ENCODE measurements at regions not wholly inside any gene's neighbourhood (a gene's known extent, or its start where the extent isn't known, plus 50 kb on each side); places are given as distances from the start of the nearest gene placed in this dataset.

- TF ChIP-seq GABPA (IDR thresholded peaks at IDR 0.05; ENCODE audit: low read depth) (no peak), CTCF (IDR thresholded peaks at IDR 0.05; ENCODE audit: insufficient read depth, low read length) (no peak), POLR2AphosphoS5 (IDR thresholded peaks at IDR 0.05; ENCODE audit: low read depth) (no peak), SPI1 (IDR thresholded peaks at IDR 0.05; ENCODE audit: borderline replicate concordance, low read depth) (no peak), REST (IDR thresholded peaks at IDR 0.05; ENCODE audit: insufficient replicate concordance, low read depth) (no peak)
- H3K27ac ChIP-seq (replicated peaks), result no peak overlapping the region
- H3K27me3 ChIP-seq (ENCODE audit: insufficient read depth, poor library complexity, severe bottlenecking), result no peaks in the 10 kb centered on the region
- DNase-seq (ENCODE audit: low read depth in 1 of 2, low spot score in 1 of 2), result no peak
- H3K4me3 ChIP-seq (replicated peaks; ENCODE audit: insufficient read depth, low read length), result no peak overlapping the region
Observed at GRCh38 chr22:49549256-49550140, 278.2 kb downstream of the BRD1 start.

DNA sequence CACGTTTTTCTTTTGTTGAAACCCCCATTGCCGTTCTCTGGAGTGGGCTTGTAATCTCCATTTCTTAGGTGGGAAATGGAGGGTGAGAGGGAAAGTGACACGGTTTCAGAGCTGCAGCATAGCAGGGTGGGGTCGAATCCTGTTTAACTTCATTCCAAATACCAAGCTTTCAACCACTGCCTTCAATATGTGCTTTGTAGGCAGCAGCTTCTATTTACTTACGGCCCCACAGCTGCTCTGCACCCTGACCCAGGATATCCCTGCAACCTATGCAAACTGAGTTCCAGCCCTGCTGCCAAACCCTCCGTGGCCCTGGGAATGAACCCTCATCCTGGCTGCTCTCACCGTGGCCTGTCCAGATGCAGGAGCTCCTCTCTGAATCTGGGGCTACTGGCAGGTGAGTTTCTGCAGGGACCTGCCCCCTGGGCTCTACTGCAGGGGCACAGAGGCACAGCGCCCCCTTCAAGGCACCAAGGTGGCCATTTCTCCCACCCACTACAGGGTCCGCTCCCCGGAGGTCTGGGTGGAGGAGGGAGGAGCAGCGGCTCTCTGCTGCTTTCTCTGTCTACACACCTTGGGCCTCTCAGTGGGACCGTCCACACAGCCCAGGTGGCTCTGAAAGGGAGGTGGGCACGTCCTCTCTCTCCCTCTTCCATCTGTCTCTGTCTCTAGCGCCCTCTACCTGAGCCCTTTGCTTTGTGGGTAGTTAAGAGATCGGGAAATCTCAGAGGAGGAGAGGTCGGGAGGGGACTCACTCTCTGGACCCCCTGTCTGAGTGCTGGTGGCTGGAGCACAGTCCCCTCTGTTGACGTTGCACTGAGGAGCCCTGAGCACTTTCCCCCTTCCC is 279.1 kb downstream of the BRD1 start:
- DNase-seq (ENCODE audit: low read depth in 1 of 2, low spot score in 1 of 2), result no peak
- TF ChIP-seq SPI1 (IDR thresholded peaks at IDR 0.05; ENCODE audit: borderline replicate concordance, low read depth) (no peak), POLR2AphosphoS5 (IDR thresholded peaks at IDR 0.05; ENCODE audit: low read depth) (no peak), CTCF (IDR thresholded peaks at IDR 0.05; ENCODE audit: insufficient read depth, low read length) (no peak), REST (IDR thresholded peaks at IDR 0.05; ENCODE audit: insufficient replicate concordance, low read depth) (no peak), GABPA (IDR thresholded peaks at IDR 0.05; ENCODE audit: low read depth) (no peak)
- H3K27ac ChIP-seq (replicated peaks), result no peak overlapping the region
- H3K27me3 ChIP-seq (ENCODE audit: insufficient read depth, poor library complexity, severe bottlenecking), result no peaks in the 10 kb centered on the region
- no peak overlapping the region for H3K4me3 ChIP-seq (replicated peaks; ENCODE audit: insufficient read depth, low read length)

GRCh38 chr22:49547751-49548239 is 279.9 kb downstream of the BRD1 start:
- Histone ChIP-seq H3K27me3 (ENCODE audit: insufficient read depth, poor library complexity, severe bottlenecking) (no peaks in the 10 kb centered on the region), H3K4me3 (replicated peaks; ENCODE audit: insufficient read depth, low read length) (no peak overlapping the region), H3K27ac (replicated peaks) (no peak overlapping the region)
- no peak for DNase-seq (ENCODE audit: low read depth in 1 of 2, low spot score in 1 of 2)
- no peak for TF ChIP-seq SPI1 (IDR thresholded peaks at IDR 0.05; ENCODE audit: borderline replicate concordance, low read depth)
- TF ChIP-seq GABPA (IDR thresholded peaks at IDR 0.05; ENCODE audit: low read depth), result no peak
- no peak for TF ChIP-seq REST (IDR thresholded peaks at IDR 0.05; ENCODE audit: insufficient replicate concordance, low read depth)
- no peak for TF ChIP-seq CTCF (IDR thresholded peaks at IDR 0.05; ENCODE audit: insufficient read depth, low read length)
- no peak for TF ChIP-seq POLR2AphosphoS5 (IDR thresholded peaks at IDR 0.05; ENCODE audit: low read depth)

Measured in HL-60 (cell line).